Bone marrow (tissue), 2 donors: ENCODE measurements at regions not wholly inside any gene's neighbourhood (a gene's known extent, or its start where the extent isn't known, plus 50 kb on each side); places are given as distances from the start of the nearest gene placed in this dataset.

Experiments
- DNase-seq, 2 donors: peaks; one replicate each; lab custom pipeline; 2025; lab: John Stamatoyannopoulos, UW

DNA sequence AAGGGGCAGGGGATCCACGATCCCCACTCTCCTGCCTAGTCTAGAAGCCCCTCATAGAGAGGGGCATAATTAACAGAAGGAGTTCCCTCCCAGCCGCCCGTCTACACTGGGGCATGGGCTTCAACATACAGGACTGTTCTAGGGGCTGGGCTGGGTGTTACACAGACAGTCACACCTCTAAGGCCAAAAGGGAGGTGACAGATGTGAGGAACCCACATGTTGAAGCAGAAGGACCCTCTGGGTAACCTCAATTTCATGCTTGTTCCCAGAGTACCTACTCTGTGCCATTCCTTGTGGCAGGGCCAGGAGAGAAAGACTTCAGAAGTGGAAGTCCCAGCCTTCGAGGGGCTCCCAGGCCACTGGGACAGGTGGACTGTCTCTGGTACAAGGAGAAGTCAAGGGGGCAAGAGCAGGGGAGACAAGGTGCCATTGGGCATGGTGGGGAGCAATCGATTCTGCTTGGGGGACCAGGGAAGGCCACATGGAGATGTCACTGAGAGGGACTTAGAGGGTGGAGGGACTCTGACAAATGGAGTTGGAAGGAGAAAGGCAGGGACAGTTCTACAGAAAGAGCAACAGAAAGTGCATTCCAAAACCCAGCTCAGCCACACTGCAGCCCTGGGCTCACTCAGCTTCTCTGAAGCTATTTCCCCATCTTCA is 71.3 kb downstream of the CPN2 start:
- DNase-seq, result no peak

DNA sequence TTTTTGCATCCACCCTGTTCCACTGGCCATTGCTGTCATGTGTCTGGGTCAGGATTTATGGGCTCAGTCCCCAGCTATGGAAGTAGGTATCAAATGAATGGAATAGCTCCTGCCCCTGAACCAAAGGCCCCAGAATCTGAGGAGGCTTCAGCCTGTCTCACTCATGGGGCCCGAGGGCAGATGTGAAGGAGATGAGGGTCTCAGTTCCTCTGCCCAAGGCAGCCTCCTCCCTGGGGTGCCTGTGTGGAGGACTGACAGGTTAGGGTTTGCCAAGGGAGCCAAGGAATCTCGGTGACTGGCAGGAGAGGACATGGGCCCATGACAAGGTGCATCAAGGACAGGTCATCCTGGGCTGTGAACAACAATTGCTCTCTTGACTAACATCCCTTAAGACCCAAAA is 70.4 kb downstream of the CPN2 start:
- DNase-seq, result no peak

DNA sequence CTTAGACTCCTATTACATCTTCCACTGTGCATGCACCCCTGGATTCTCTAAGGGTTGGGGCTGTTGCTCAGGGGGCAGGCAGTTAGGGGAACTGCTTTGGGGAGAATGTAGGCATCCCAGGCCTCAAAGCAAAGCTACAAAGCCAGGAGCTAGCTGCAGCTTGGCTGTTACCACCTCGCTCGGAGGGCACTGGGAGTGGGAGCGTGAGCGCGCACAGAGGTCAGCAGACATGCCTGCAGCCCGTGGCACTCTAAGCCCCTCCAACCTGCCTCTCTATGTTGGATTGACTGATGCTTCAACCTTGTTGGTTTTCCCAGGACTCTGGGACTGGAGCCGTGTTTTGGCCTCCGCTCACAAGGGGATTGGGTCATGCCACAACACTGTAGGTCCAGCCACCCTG is 69.8 kb downstream of the CPN2 start:
- DNase-seq, result no peak

DNA sequence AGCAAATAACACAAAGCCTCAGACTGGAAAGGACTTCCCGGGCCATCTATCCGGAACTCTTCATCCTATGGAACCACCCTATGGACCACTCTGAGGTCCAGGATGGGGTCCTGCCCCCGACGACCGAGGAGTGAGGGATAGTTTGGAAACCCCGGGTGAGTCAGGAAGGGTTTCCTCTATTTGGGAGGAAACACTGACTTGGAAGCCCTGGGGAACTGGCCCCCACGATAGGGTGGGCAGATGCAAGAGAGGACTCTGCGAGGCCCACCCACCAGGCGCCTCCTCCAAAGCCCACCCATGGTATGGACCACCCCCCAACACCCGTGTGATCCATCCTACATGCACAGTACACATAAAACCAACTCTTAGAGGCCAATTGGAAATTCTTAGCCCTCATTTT is 69.4 kb downstream of the CPN2 start:
- no peak for DNase-seq

DNA sequence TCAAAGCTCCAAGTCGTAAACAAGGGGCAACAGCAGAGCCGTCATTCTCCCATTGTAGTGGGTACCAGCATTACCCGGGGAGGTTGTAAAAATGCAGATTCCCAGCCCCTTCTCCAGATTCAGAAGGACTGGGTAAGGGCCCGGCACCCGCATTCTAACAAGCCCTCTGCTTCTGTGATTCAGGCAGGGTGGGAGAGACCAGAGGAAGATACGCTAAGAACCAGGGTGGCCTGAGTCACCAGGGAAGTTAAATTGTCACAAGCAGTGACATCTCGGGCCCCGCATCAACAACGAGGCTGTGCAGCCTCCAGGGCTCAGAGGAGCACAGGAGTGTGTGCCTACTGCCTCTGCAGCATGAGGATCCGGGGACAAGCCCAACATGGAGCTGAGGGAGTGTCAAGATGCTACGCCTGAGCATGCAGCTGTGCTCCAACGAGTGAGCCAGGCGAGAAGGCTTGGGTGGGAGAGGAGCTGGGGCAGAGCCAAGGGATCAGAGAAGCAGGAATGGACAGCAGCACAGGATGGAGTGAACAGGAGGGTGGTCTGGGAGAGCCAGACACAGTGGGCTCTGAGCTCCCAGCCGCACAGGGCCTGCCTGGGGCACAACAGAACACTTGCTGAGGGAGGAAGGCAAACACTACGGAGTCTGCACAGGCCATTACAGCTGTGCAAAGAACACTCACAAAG is 68.5 kb downstream of the CPN2 start:
- no peak for DNase-seq

DNA sequence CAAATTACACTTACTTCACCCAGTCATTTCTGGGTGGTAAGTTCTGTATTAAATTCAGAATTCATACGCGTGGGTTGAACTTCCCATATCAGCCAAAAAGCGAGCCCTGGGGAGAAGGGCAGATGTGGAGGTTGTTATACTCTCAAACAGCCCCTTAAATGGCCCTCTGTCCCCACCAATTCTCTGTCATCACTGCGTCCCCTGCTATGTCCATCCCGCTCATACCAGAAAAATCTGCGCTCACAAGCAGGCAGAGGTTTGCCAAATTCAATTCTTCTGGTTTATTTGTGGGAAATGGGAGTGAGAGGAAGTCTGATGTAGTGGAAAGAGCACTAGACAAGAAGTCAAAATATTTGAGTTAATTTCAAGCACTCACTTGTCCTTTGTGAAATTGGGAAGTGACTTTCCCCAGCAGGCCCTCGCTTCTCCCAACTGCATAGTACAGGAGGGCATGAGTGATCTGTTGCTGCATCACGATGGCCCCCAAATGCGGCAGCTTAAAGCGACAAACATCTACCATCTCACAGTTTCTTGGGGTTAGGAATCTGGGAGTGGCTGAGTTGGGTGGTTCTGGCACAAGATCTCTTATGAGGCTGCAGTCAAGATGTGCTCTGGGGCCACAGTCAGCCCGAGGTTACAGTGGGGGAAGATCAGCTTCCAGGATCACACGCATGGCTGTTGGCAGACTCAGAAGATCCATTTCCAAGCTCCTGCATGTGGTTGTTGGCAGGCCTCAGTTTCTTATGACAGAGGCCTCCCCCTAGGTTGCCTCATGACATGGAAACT is 67.7 kb downstream of the CPN2 start:
- DNase-seq, result no peak

DNA sequence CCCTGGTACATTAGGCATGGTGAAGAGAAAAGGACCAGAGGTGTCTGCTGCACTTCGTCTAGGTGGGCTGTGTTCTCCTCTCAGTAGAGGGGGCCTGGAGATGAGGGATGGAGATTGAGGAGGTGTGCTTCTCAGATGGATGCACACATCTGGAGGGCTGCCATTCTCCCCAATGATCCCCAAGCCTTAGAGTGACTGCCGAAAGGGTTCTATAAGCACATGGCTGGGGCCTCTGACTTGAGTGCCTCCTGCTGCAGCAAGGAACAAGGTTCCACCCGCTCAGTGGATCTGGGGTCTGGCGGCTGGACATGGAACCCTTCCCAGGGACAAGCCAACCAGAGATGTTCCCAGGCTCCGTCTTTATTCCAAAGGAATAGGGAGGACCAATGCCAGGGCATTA is 66.8 kb downstream of the CPN2 start:
- DNase-seq, result no peak

DNA sequence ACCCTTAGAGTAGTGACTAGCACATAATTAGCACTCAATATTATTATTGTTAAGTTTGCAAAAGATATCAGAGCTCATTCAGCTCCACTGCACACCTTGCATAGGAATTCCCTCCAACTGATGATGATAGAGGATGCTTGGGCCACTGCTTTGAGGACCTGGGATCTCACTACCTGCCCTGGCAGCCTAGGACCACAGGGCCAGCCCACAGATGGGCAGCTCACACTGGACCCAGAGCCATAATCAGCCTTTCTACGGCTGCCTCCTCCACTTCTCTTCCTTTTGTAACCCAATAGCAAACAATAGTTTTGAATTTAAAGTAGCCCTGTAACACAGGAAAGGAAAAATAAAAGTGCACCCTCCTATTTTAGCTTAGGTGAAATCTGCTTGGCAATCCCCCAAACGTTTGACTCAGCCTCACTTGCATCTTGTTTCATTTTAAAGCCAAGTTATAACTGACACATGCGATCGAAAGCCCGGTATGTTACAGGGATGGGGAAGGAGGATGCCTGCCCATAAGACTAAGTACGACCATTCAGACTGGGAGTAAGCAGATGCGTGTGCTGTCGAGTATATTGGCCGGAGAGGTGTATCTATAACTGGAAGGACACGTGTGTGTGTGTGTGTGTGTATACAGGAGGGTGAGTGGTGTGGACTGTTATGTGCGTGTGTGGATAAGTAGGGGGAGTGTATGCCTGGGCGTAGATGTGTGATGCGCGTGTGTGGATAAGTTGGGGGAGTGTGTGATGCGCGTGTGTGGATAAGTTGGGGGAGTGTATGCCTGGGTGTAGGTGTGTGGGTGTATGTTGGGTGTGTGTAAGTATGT is 65.9 kb downstream of the CPN2 start:
- DNase-seq, result peak in 1 of 2 donors; percentile 9

DNA sequence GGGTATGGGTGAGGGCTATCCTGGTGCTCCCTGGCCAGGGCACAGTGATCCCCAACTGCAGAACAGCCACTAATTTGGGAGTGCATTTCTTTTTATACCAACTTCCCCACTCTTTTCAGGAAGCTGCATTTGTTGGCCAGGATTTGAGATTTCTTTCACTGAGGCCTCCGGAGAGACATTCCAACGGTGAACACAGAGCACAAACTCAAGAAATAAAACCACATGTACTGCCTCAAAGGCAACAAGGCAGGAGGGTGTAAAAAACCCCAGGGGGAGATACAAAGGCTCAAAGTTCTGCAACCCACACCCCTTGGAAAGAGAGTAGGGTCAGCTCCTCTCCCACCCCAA is 65.3 kb downstream of the CPN2 start:
- no peak for DNase-seq

DNA sequence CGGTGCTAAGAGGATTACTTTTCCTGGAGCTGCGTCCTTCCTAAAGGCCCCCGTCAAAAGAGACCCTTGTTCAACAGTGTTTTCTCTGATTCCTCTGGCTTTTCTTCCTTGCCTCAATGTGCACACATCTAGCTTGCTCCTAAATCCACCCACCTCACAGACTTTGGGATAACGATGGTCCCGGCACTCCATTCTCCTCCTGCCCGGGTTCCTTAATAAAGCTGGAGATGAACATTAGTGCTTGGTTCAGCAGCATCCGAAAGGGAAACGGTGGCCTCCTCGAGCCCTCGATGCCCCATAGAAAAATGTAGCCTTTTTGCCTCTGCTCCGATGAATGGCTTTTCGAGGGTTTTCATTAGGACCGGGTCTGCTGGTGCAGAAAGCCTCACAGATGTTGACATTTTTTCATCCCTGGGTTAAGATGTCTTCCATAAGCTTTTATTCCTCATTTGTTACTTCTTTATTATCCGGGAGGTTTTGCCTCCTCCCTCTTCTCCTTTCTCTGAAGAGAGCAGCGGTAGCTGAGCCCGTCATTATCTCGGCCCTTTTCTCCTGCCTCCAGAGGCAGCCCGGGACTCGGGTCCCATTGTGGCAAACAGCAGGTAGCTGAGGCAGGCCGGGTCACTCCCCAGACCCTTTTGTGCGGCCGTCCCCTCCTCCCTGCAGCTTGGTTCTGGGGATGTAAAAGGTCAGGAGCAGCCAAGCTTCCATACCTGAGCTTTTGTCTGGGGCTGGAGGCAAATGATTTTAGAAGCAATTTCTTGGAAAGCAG is 64.6 kb downstream of the CPN2 start:
- DNase-seq, result no peak

DNA sequence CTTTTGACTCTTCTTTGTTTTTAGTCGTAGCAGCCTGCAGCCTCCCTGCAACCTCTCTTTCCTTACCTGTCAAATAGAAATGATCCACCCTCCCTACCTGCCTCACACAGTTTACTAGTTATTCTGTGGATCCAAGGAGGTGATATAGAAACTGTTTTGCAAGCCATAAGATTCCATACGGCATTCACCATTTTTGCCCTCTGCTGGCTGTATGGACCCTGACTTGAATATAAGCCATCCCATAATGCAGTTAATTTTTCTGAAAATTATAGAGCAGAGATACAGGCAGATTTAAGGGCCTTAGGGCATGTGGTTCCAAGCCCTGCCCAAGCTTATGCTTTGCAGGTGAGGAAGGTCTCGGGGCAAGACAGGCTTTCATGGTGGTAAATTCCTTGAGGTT is 63.8 kb downstream of the CPN2 start:
- no peak for DNase-seq

DNA sequence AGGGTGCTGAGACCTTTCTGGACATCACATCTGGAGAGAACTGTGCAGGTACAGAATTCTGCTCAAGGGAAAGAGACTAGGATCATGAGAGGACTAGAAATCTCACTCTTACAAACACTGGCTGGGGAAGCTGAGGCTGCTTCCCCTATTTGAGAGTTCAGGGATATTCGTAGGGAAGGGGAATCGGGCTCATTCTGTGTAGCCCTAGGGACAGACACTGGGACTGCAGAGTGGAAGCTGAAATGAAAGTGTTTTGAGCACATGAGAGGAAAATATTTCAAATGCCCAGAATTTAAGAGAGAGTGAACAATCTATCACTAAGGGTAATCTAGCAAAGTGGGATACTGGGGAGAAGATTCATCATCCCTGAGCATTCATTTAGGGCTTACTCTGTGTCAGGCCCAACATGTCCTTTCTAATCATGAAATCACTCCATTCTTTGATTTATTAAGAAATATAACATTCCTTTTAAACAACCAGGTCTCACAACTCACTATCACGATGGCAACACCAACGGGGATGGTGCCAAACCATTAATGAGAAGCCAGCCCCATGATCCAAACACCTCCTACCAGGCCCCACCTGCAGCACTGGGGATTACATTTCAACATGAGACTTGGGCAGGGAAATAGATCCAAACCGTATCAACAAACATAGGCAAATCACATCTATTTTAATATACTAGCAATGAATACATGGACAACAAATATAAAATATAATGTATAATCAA is 63.0 kb downstream of the CPN2 start:
- DNase-seq, result no peak
